GM18499 (cell line): ENCODE measurements at regions not wholly inside any gene's neighbourhood (a gene's known extent, or its start where the extent isn't known, plus 50 kb on each side); places are given as distances from the start of the nearest gene placed in this dataset.

ENCODE experiments used
- ATAC-seq: cut with Tn5 transposase; IDR thresholded peaks from one replicate; pipeline ENCODE4 v1.9.1; 2021; ENCODE audit warnings: moderate number of reproducible peaks; ENCODE audit not compliant: insufficient read depth, unreplicated experiment

- ATAC-seq: no peak
Measured at GRCh38 chr12:105961821-105962671, 176.7 kb downstream of the NUAK1 start.

- ATAC-seq: no peak
Measured at GRCh38 chr12:105967038-105967776, 171.5 kb downstream of the NUAK1 start.

DNA sequence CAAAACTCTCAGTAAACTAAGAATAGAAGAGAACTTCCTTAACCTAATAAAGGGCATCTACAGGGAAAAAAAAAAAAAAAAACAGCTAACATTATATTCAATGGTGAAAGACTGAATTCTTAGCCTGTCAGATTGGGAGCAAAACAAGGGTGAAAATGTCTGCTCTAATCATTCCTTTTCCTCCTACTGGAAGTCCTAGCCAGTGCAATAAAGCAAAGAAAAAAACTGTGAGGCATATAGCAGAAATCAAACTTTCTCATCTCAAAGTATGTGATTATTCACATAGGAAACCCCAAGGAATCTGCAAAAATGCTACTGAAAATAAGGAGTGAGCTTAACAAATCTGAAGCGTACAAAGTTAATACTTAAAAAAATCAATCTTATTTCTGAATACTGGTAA is 170.7 kb downstream of the NUAK1 start:
- no peak for ATAC-seq

DNA sequence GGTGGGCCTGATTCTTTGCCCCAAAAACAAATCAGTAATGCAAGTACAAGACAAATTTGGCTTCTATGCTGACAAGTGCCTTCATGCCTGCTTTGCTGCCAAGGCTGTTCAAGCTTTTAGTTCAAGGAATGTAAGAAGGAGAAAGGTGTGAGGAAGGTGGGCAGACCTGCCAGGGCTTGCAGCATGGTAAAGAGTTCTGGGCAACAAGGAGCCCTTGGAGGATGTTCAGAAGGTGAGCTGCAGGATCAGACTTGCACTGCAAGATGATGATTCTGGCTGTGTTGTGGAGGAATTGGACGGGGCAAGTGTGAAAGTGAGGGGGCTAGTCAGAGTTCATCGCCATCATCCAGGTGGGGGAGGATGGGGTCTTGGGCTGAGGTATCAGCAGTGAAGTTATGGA is 167.9 kb downstream of the NUAK1 start:
- ATAC-seq: no peak

DNA sequence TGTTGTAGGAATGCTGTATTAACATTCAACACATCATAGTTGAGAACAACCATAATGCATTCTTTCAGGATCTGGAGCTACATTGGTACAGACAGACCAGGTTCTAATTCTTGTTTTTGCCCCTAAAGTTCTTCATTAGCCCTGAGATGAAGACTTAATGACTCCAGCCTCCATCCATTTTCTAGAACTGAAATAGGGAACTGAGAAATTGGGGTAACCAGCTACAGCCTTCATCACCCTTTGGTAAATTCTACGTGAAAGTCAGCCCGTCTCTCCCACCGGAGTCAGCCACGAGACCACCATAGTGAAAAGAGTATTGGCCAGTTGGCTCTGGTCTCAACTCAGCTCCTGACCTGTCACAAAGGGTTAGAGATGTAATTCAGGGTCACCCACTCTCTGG is 164.0 kb downstream of the NUAK1 start:
- ATAC-seq: no peak

- no peak for ATAC-seq
Measured at GRCh38 chr12:105975351-105975750, 163.4 kb downstream of the NUAK1 start.

- no peak for ATAC-seq
Measured at GRCh38 chr12:105977236-105977635, 161.5 kb downstream of the NUAK1 start.

DNA sequence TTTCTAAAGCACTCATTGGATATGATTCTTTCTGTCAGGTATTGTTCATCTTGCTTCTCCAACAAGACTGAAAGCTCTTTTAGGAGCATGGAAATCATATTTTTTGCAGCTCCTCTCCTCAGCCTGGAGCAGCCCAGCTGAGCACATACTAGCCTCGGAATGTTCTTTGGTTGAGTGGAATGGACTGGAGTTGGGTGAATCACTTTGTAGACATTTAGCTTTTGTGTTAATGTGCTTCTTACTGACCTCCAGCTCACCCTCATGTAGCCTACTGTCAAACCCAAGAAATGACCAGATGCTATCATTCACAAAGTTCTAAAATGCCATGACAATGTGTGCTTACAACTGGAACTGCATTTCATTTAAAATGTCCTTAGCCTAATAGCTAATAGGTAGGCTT is 161.1 kb downstream of the NUAK1 start:
- no peak for ATAC-seq

DNA sequence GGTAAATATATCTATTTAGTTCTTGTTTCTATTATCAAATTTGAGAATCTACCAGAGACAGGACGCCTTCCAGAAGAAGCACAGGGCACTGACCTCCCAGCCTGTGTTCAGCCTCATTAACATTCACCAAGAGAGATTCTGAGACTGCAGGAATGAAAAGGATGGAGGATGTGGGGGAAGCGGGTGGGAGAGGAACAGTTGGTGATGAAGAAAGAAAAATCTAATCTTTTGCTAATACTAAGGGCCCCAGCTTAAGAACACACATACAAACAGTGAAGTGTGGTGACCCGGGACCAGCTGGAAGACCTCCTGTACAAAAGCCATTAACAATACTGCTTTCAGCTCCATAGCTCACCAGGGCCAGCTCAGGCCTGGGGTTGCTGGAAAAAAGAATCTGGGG is 160.5 kb downstream of the NUAK1 start:
- no peak for ATAC-seq

GRCh38 chr12:105978686-105979085 is 160.1 kb downstream of the NUAK1 start:
- no peak for ATAC-seq

- ATAC-seq: no peak
Measured at GRCh38 chr12:105980085-105980484, 158.7 kb downstream of the NUAK1 start.

DNA sequence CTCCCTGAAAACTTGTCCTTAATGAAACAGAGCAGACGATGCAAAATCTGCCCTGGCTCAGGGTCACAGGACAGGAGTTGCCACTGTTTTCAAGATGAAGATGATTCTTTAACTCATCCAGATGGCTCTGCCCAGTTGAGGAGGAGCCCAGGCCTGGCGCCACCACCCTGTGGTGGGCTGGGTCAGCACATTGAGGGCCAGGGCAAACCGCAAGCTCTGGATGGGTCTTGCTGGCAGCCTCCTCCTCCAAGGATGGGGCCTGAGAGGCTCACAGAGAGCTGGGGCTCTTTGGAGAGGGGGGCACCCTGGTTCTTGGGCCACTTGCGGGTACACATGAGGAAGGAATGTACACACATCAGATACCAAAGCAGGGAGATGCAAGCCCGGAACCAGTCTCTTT is 158.2 kb downstream of the NUAK1 start:
- no peak for ATAC-seq

- no peak for ATAC-seq
Measured at GRCh38 chr12:105982022-105982421, 156.7 kb downstream of the NUAK1 start.

- no peak for ATAC-seq
Measured at GRCh38 chr12:105983622-105984320, 155.0 kb downstream of the NUAK1 start.

DNA sequence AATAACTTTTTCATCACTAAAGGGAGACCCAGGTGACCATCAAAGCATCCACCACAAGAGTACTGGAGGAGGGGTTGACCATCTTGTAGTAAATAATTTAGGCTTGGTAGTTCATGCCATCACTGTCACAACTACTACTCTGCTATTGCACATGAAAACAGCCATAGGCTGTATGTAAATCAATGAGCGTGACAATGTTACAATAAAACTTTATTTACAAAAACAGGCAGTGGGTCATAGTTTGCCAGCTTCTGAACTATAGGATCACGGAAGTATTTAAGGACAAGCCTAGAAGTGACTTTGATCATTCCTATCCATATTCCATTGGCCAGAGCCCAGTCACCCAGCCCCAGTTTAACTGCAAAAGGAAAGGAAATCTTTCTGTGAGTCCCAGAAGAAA is 153.4 kb downstream of the NUAK1 start:
- ATAC-seq: no peak

- no peak for ATAC-seq
Measured at GRCh38 chr12:105986779-105987684, 151.7 kb downstream of the NUAK1 start.

GRCh38 chr12:105987685-105988035 is 151.1 kb downstream of the NUAK1 start:
- ATAC-seq: no peak

GRCh38 chr12:105992849-105993740 is 145.7 kb downstream of the NUAK1 start:
- ATAC-seq: no peak
